B cell (primary cell): ENCODE measurements at regions not wholly inside any gene's neighbourhood (a gene's known extent, or its start where the extent isn't known, plus 50 kb on each side); places are given as distances from the start of the nearest gene placed in this dataset.

ENCODE experiments used
- ATAC-seq: fragments of 200-7000 bp; cut with Tn5 transposase; one replicate; pipeline ENCODE4 v1.10.0; 2021; ENCODE audit warnings: low read depth, mild to moderate bottlenecking, moderate number of reproducible peaks, moderate library complexity
- CTCF ChIA-PET: fragments of 350-600 bp; sonication (Branson Sonifier 250); formaldehyde crosslinking; loops from one replicate; lab custom pipeline; 2021; ENCODE audit warnings: antibody characterized with exemption, inconsistent platforms; lab: Charles Lee
- POLR2A ChIA-PET: fragments of 350-600 bp; sonication (Branson Sonifier 250); formaldehyde crosslinking; loops from one replicate; lab custom pipeline; 2021; ENCODE audit warnings: antibody characterized with exemption; lab: Charles Lee
- DNase-seq: peaks from one replicate; pipeline ENCODE4 v3.0.0; 2013
- H2AFZ ChIP-seq: 2 replicates; pipeline ENCODE4 v1.6.1; 2012; ENCODE audit warnings: mild to moderate bottlenecking, low read depth, low read length; ENCODE audit not compliant: insufficient read depth, poor library complexity, severe bottlenecking
- H3K27ac ChIP-seq, 2 donors: 1 replicate in 1 of 2; 2 replicates in 1 of 2; pipeline ENCODE4 v1.5.1; 2012 to 2013; ENCODE audit warnings: low read length in 2 of 2, mild to moderate bottlenecking in 2 of 2, moderate library complexity in 1 of 2
- H3K27me3 ChIP-seq, 4 experiments: fragments of 200-600 bp in 1 of 4; sonication (generic) in 1 of 4; replicated peaks in 1 of 4; 1 replicate in 2 of 4; 2 replicates in 2 of 4; pipeline versions ENCODE4 v1.6.1 to v1.7.0; 2013 to 2016; ENCODE audit warnings: low read length in 3 of 4, mild to moderate bottlenecking in 2 of 4, mixed read lengths in 1 of 4, moderate library complexity in 1 of 4; ENCODE audit not compliant: insufficient read depth in 4 of 4, control insufficient read depth in 3 of 4; ENCODE audit errors: control extremely low read depth in 1 of 4
- H3K36me3 ChIP-seq, 2 experiments: replicated peaks in 1 of 2; 1 replicate in 1 of 2; 2 replicates in 1 of 2; pipeline versions ENCODE4 v1.6.1 to v1.7.1; 2013; ENCODE audit warnings: low read length in 1 of 2; ENCODE audit not compliant: insufficient read depth in 2 of 2, control insufficient read depth in 1 of 2; ENCODE audit errors: control extremely low read depth in 1 of 2, extremely low read depth in 1 of 2
- H3K4me1 ChIP-seq, 2 donors: fragments of 200-600 bp in 1 of 2; sonication (generic) in 1 of 2; 1 replicate in 1 of 2; 2 replicates in 1 of 2; pipeline versions ENCODE4 v1.5.1 to v1.6.1; 2013 to 2017; ENCODE audit warnings: low read length in 2 of 2; ENCODE audit not compliant: control insufficient read depth in 2 of 2, insufficient read depth in 2 of 2
- H3K4me2 ChIP-seq: replicated peaks from 2 replicates; pipeline ENCODE3; 2012; ENCODE audit warnings: mild to moderate bottlenecking, low read depth, low read length; ENCODE audit not compliant: poor library complexity, severe bottlenecking
- H3K4me3 ChIP-seq, 5 experiments: fragments of 200-600 bp in 1 of 5; sonication (generic) in 1 of 5; 1 replicate in 3 of 5; 2 replicates in 2 of 5; pipeline versions ENCODE4 v1.5.1 to v1.7.0; 2011 to 2016; ENCODE audit warnings: low read length in 4 of 5, mild to moderate bottlenecking in 4 of 5, low read depth in 2 of 5, control low read depth in 1 of 5, moderate library complexity in 1 of 5; ENCODE audit not compliant: insufficient read depth in 1 of 5; ENCODE audit errors: control extremely low read depth in 1 of 5, extremely low read depth in 1 of 5
- H3K79me2 ChIP-seq: fragments of 200-600 bp; sonication (generic); one replicate; pipeline ENCODE4 v1.6.0; 2016; ENCODE audit warnings: low read length; ENCODE audit not compliant: control insufficient read depth, insufficient read depth
- H3K9ac ChIP-seq: fragments of 200-600 bp; sonication (generic); 2 replicates; pipeline ENCODE4 v1.6.1; 2017; ENCODE audit warnings: mild to moderate bottlenecking, low read length, moderate library complexity
- H3K9me3 ChIP-seq, 3 donors: one replicate each; pipeline versions ENCODE4 v1.6.1 to v1.7.1; 2013; ENCODE audit warnings: low read length in 2 of 3; ENCODE audit not compliant: control insufficient read depth in 2 of 3, insufficient read depth in 1 of 3; ENCODE audit errors: control extremely low read depth in 1 of 3
- H4K20me1 ChIP-seq: 2 replicates; pipeline ENCODE4 v1.6.0; 2012; ENCODE audit warnings: mild to moderate bottlenecking, low read length; ENCODE audit not compliant: insufficient read depth, control insufficient read depth, poor library complexity, severe bottlenecking
- H3K27ac Mint-ChIP-seq: one replicate; pipeline ENCODE4 v1.8.0; 2021; ENCODE audit warnings: mixed read lengths
- H3K27me3 Mint-ChIP-seq: one replicate; pipeline ENCODE4 v1.8.0; 2021; ENCODE audit warnings: mixed read lengths
- H3K4me1 Mint-ChIP-seq: one replicate; pipeline ENCODE4 v1.8.0; 2021; ENCODE audit warnings: mixed read lengths
- H3K4me3 Mint-ChIP-seq: one replicate; pipeline ENCODE4 v1.8.0; 2021; ENCODE audit warnings: mixed read lengths
- H3K9me3 Mint-ChIP-seq: one replicate; pipeline ENCODE4 v1.8.0; 2022; ENCODE audit warnings: mixed read lengths; ENCODE audit not compliant: insufficient read depth
- EZH2 ChIP-seq: IDR thresholded peaks from 2 replicates; pipeline ENCODE4 v1.6.1; 2012; ENCODE audit warnings: borderline replicate concordance, low read depth, mild to moderate bottlenecking, moderate library complexity, low read length; ENCODE audit not compliant: insufficient read depth, poor library complexity, severe bottlenecking
- WGBS: methylation state at CpG from one replicate; pipeline ENCODE4 v1.1.5; 2013; ENCODE audit warnings: missing lambda C conversion rate; ENCODE audit not compliant: insufficient coverage; 5-methylcytosine and 5-hydroxymethylcytosine counted together
- intact Hi-C: fragments of 100-400 bp; cut with micrococcal nuclease; formaldehyde crosslinking; loops from one replicate; pipeline ENCODE4 v1.10.0; 2022
- TF ChIP-seq, protein P1 (sequence below): fragments of 200-600 bp; IDR thresholded peaks from one replicate; pipeline ENCODE4 v1.8.0; 2022; ENCODE audit warnings: antibody characterized with exemption, mild to moderate bottlenecking

DNA sequence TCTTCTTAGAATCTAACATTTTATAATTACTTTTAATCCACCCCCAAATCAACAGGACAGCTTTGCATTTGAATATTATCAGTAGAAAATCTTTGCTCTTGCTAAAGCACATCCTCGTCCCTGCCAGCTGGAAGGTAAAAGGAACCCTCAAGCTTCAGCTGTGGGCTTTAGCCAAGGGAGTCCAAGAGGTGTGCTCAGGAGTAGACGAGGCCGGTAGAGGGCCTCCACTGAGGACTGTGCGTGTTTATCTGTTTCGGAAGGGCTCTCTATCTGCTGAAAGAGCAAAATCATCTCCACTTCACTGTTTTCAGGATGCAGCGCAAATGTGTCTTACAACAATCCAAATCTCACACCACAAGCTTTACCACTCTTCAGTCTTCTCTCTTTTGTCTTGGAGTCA is 257.4 kb upstream of the IL12A start:
- ChIA-PET POLR2A (no interaction called here), CTCF (no interaction called here)
- no peak overlapping the region for H3K4me3 Mint-ChIP-seq
- no peaks in the 10 kb centered on the region for H3K4me1 Mint-ChIP-seq
- no peaks in the 10 kb centered on the region for H3K4me1 ChIP-seq
- intact Hi-C loops, result no loop called here
- H3K4me2 ChIP-seq, result no peak overlapping the region
- no peak overlapping the region for H3K27ac Mint-ChIP-seq
- TF ChIP-seq, protein P1, sequence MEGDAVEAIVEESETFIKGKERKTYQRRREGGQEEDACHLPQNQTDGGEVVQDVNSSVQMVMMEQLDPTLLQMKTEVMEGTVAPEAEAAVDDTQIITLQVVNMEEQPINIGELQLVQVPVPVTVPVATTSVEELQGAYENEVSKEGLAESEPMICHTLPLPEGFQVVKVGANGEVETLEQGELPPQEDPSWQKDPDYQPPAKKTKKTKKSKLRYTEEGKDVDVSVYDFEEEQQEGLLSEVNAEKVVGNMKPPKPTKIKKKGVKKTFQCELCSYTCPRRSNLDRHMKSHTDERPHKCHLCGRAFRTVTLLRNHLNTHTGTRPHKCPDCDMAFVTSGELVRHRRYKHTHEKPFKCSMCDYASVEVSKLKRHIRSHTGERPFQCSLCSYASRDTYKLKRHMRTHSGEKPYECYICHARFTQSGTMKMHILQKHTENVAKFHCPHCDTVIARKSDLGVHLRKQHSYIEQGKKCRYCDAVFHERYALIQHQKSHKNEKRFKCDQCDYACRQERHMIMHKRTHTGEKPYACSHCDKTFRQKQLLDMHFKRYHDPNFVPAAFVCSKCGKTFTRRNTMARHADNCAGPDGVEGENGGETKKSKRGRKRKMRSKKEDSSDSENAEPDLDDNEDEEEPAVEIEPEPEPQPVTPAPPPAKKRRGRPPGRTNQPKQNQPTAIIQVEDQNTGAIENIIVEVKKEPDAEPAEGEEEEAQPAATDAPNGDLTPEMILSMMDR, result no peak
- no peak for TF ChIP-seq EZH2
- H3K36me3 ChIP-seq, result no peaks in the 10 kb centered on the region
- H3K79me2 ChIP-seq, result no peaks in the 10 kb centered on the region
- H3K27ac ChIP-seq, result no peak overlapping the region
- no peaks in the 10 kb centered on the region for H3K27me3 ChIP-seq
- H3K27me3 Mint-ChIP-seq, result peaks cover 3% of the 10 kb centered on the region
- H4K20me1 ChIP-seq, result no peaks in the 10 kb centered on the region
- no peaks in the 10 kb centered on the region for H3K9me3 Mint-ChIP-seq
- DNase-seq, result no peak
- no peaks in the 10 kb centered on the region for H3K9me3 ChIP-seq
- 96% methylated on average over 3 of the region's 6 CpGs for WGBS
- H2AFZ ChIP-seq, result no peak overlapping the region
- ATAC-seq, result no peak
- no peak overlapping the region for H3K4me3 ChIP-seq
- no peak overlapping the region for H3K9ac ChIP-seq

DNA sequence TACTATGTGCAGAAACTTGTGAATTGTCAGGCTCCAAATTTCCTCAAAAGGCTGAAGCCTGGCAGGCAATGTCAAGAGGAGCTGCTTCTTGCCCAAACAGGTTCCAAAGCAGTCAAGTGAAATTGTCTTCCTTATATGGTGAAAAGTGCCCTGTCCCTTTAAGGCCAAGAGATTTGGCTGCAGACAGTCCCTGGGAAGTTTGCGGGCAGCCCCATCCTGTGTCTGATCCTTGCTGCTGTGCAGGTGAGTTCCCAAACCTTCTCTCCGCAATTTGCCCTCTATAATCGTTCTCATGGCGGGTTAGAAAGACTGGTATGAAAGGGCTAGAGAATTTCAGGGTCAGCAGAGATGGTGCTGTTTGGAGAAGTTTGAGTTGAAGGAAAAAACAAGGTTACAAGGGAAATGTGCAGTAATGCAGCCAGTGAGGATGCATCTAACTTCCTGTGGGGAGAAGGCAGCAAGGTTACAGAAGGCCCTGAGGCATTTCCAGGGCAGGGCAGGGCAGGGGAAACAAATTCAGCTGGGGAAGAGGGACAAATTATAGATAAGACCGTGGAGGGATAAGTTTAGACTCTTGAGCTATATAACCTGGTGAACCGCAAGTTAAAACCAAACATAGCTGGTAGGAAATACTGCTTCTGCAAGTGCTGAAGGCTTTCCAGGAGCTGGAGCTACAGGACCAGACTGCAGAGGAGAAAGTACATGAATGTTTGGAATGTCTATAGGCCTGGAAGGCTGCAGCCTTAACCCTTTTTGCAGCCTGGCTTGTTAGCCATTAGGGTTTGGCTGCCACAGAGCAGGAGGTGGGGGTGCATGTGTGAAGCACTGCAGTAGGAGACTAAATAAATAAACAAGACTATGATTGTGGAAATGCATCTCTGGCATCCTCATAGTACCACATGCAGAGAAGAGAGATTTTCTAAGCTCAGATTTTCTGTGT is 256.2 kb upstream of the IL12A start:
- no peak overlapping the region for H3K4me3 Mint-ChIP-seq
- no peak for TF ChIP-seq EZH2
- TF ChIP-seq, protein P1, result no peak
- no peaks in the 10 kb centered on the region for H3K4me1 ChIP-seq
- H3K9me3 ChIP-seq, result no peaks in the 10 kb centered on the region
- H3K79me2 ChIP-seq, result no peaks in the 10 kb centered on the region
- WGBS, result 65% methylated on average over 6 of the region's 6 CpGs
- H3K27ac Mint-ChIP-seq, result no peak overlapping the region
- ChIA-PET CTCF (no interaction called here), POLR2A (no interaction called here)
- H3K4me2 ChIP-seq, result no peak overlapping the region
- H3K4me1 Mint-ChIP-seq, result no peaks in the 10 kb centered on the region
- no peak overlapping the region for H3K9ac ChIP-seq
- H3K4me3 ChIP-seq, result no peak overlapping the region
- no peaks in the 10 kb centered on the region for H3K36me3 ChIP-seq
- DNase-seq (no peak), ATAC-seq (no peak)
- intact Hi-C loops, result no loop called here
- peaks cover 7% of the 10 kb centered on the region for H3K27me3 Mint-ChIP-seq
- no peaks in the 10 kb centered on the region for H3K27me3 ChIP-seq
- no peaks in the 10 kb centered on the region for H4K20me1 ChIP-seq
- no peaks in the 10 kb centered on the region for H3K9me3 Mint-ChIP-seq
- H2AFZ ChIP-seq, result no peak overlapping the region
- H3K27ac ChIP-seq, result no peak overlapping the region
